Prostate gland (tissue), 2 donors: ENCODE measurements at regions not wholly inside any gene's neighbourhood (a gene's known extent, or its start where the extent isn't known, plus 50 kb on each side); places are given as distances from the start of the nearest gene placed in this dataset.

Experiments
- DNase-seq: peaks from one replicate; pipeline ENCODE4 v3.0.0-alpha.2; 2019; ENCODE audit warnings: low spot score
- H3K27ac ChIP-seq, 2 donors: fragments of 200-600 bp; sonication (generic); 2 replicates each; pipeline ENCODE4 v1.5.1; 2017 to 2019
- H3K27me3 ChIP-seq: fragments of 200-600 bp; sonication (generic); replicated peaks from 2 replicates; pipeline ENCODE4 v1.5.1; 2019; ENCODE audit not compliant: insufficient read depth
- H3K36me3 ChIP-seq, 2 donors: fragments of 200-600 bp; sonication (generic); 1 replicate in 1 of 2; 2 replicates in 1 of 2; pipeline versions ENCODE4 v1.5.1 to v1.8.1; 2017 to 2019
- H3K4me1 ChIP-seq: fragments of 200-600 bp; sonication (generic); replicated peaks from 2 replicates; pipeline ENCODE4 v1.5.1; 2019
- H3K4me3 ChIP-seq, 2 donors: fragments of 200-600 bp; sonication (generic); 2 replicates each; pipeline ENCODE4 v1.5.1; 2017 to 2019
- H3K9me3 ChIP-seq: fragments of 200-600 bp; sonication (generic); 2 replicates; pipeline ENCODE4 v1.5.1; 2017
- CTCF ChIP-seq, 4 experiments: fragments of 200-600 bp in 2 of 4; fragments of 450-650 bp in 2 of 4; sonication (generic) in 2 of 4; IDR thresholded peaks; 1 replicate in 3 of 4; 2 replicates in 1 of 4; pipeline ENCODE4 v1.5.1; 2016 to 2019; ENCODE audit warnings: antibody characterized with exemption in 4 of 4, mild to moderate bottlenecking in 2 of 4, moderate library complexity in 2 of 4
- POLR2A ChIP-seq: fragments of 450-650 bp; IDR thresholded peaks from one replicate; pipeline ENCODE4 v1.6.1; 2016; ENCODE audit warnings: antibody characterized with exemption, mild to moderate bottlenecking
- POLR2AphosphoS5 ChIP-seq: sonication (generic); formaldehyde crosslinking; IDR thresholded peaks from one replicate; pipeline ENCODE4 v1.6.1; 2017; ENCODE audit warnings: antibody characterized with exemption
- whole genome bisulfite sequencing: methylation state at CpG from one replicate; pipeline ENCODE4 v1.1.5; 2018; 5-methylcytosine and 5-hydroxymethylcytosine counted together
- intact Hi-C: fragments of 100-400 bp; cut with DNase I; formaldehyde crosslinking; loops from one replicate; pipeline ENCODE4 v1.14.2; 2022

GRCh38 chr4:11098461-11098860, 330.2 kb downstream of the HS3ST1 start:
- Histone ChIP-seq H3K9me3 (no peaks in the 10 kb centered on the region), H3K4me3 (no peak overlapping the region), H3K27ac (no peak overlapping the region), H3K4me1 (no peaks in the 10 kb centered on the region), H3K27me3 (no peaks in the 10 kb centered on the region), H3K36me3 (no peaks in the 10 kb centered on the region)
- DNase-seq = no peak
- no peak for TF ChIP-seq CTCF (IDR thresholded peaks at IDR 0.05)
- no peak for TF ChIP-seq POLR2AphosphoS5
- no peak for TF ChIP-seq POLR2A
- WGBS = 89% methylated on average over 3 of the region's 3 CpGs
- intact Hi-C loops = no loop called here

- WGBS = 93% methylated on average over 2 of the region's 2 CpGs
- intact Hi-C loops = no loop called here
- Histone ChIP-seq H3K4me1 (no peaks in the 10 kb centered on the region), H3K27ac (no peak overlapping the region), H3K9me3 (no peaks in the 10 kb centered on the region), H3K27me3 (no peaks in the 10 kb centered on the region), H3K4me3 (no peak overlapping the region), H3K36me3 (no peaks in the 10 kb centered on the region)
- DNase-seq = no peak
- TF ChIP-seq POLR2AphosphoS5 (no peak), CTCF (IDR thresholded peaks at IDR 0.05) (no peak), POLR2A (no peak)
Observed at GRCh38 chr4:11097725-11098124, 331.0 kb downstream of the HS3ST1 start.

- TF ChIP-seq POLR2A (no peak), CTCF (IDR thresholded peaks at IDR 0.05) (no peak), POLR2AphosphoS5 (no peak)
- no peaks in the 10 kb centered on the region for H3K36me3 ChIP-seq
- intact Hi-C loops = no loop called here
- no peaks in the 10 kb centered on the region for H3K4me1 ChIP-seq
- no peak overlapping the region for H3K4me3 ChIP-seq
- no peaks in the 10 kb centered on the region for H3K27me3 ChIP-seq
- no peak overlapping the region for H3K27ac ChIP-seq
- no peak for DNase-seq
- no peaks in the 10 kb centered on the region for H3K9me3 ChIP-seq
Observed at GRCh38 chr4:11081006-11081405, 347.7 kb downstream of the HS3ST1 start.

GRCh38 chr4:11079171-11079570, 349.5 kb downstream of the HS3ST1 start:
- H3K27ac ChIP-seq = no peak overlapping the region
- H3K4me1 ChIP-seq = no peaks in the 10 kb centered on the region
- no peak for DNase-seq
- intact Hi-C loops = no loop called here
- no peaks in the 10 kb centered on the region for H3K36me3 ChIP-seq
- no peak overlapping the region for H3K4me3 ChIP-seq
- no peaks in the 10 kb centered on the region for H3K27me3 ChIP-seq
- TF ChIP-seq CTCF (IDR thresholded peaks at IDR 0.05) (no peak), POLR2AphosphoS5 (no peak), POLR2A (no peak)
- H3K9me3 ChIP-seq = no peaks in the 10 kb centered on the region
- 59% methylated on average over 1 of the region's 1 CpG for WGBS

GRCh38 chr4:11074581-11075241, 354.0 kb downstream of the HS3ST1 start:
- Histone ChIP-seq H3K36me3 (no peaks in the 10 kb centered on the region), H3K4me3 (no peak overlapping the region), H3K4me1 (no peaks in the 10 kb centered on the region), H3K27me3 (no peaks in the 10 kb centered on the region), H3K27ac (no peak overlapping the region), H3K9me3 (no peaks in the 10 kb centered on the region)
- 70% methylated on average over 4 of the region's 4 CpGs for WGBS
- no peak for DNase-seq
- intact Hi-C loops = no loop called here
- no peak for TF ChIP-seq POLR2A
- no peak for TF ChIP-seq CTCF (IDR thresholded peaks at IDR 0.05)
- no peak for TF ChIP-seq POLR2AphosphoS5
